ENCODE measurements at regions not wholly inside any gene's neighbourhood (a gene's known extent, or its start where the extent isn't known, plus 50 kb on each side); places are given as distances from the start of the nearest gene placed in this dataset.

GRCh38 chr15:85986116-85986515 is 93.6 kb upstream of the AGBL1 start:
- FAIRE-seq: no peak

GRCh38 chr15:85986741-85987140 is 92.9 kb upstream of the AGBL1 start:
- no peak for FAIRE-seq

- FAIRE-seq: no peak
Measured at GRCh38 chr15:85988741-85989140, 90.9 kb upstream of the AGBL1 start.

- FAIRE-seq: no peak
Measured at GRCh38 chr15:85992224-85992623, 87.4 kb upstream of the AGBL1 start.

- no peak for FAIRE-seq
Measured at GRCh38 chr15:85993116-85993515, 86.6 kb upstream of the AGBL1 start.

GRCh38 chr15:85997618-85998017 is 82.1 kb upstream of the AGBL1 start:
- no peak for FAIRE-seq

- FAIRE-seq: no peak
Measured at GRCh38 chr15:85999658-86000057, 80.0 kb upstream of the AGBL1 start.

GRCh38 chr15:86001200-86001599 is 78.5 kb upstream of the AGBL1 start:
- no peak for FAIRE-seq

- FAIRE-seq: no peak
Measured at GRCh38 chr15:86002444-86002843, 77.2 kb upstream of the AGBL1 start.

- no peak for FAIRE-seq
Measured at GRCh38 chr15:86004061-86004460, 75.6 kb upstream of the AGBL1 start.

- no peak for FAIRE-seq
Measured at GRCh38 chr15:86006546-86006945, 73.1 kb upstream of the AGBL1 start.

- FAIRE-seq: no peak
Measured at GRCh38 chr15:86009727-86010126, 69.9 kb upstream of the AGBL1 start.

- no peak for FAIRE-seq
Measured at GRCh38 chr15:86010398-86010797, 69.3 kb upstream of the AGBL1 start.

GRCh38 chr15:86010891-86011290 is 68.8 kb upstream of the AGBL1 start:
- FAIRE-seq: no peak

- FAIRE-seq: no peak
Measured at GRCh38 chr15:86014016-86014415, 65.7 kb upstream of the AGBL1 start.

- FAIRE-seq: no peak
Measured at GRCh38 chr15:86016750-86017149, 62.9 kb upstream of the AGBL1 start.

- FAIRE-seq: no peak
Measured at GRCh38 chr15:86018679-86019078, 61.0 kb upstream of the AGBL1 start.

GRCh38 chr15:86021281-86022264 is 58.1 kb upstream of the AGBL1 start:
- no peak for FAIRE-seq

- FAIRE-seq: no peak
Measured at GRCh38 chr15:86028961-86029360, 50.7 kb upstream of the AGBL1 start.
